Ishikawa (cell line): ENCODE measurements at regions not wholly inside any gene's neighbourhood (a gene's known extent, or its start where the extent isn't known, plus 50 kb on each side); places are given as distances from the start of the nearest gene placed in this dataset.

ENCODE experiments used
- CEBPB ChIP-seq: IDR thresholded peaks from 2 replicates; pipeline ENCODE4 v1.6.1; 2012
- CREB1 ChIP-seq: IDR thresholded peaks from 2 replicates; pipeline ENCODE4 v1.6.1; 2012; ENCODE audit warnings: low read depth
- EGR1 ChIP-seq: IDR thresholded peaks from 2 replicates; pipeline ENCODE4 v1.6.1; 2012
- EP300 ChIP-seq: IDR thresholded peaks from 2 replicates; pipeline ENCODE4 v1.6.1; 2012; ENCODE audit warnings: borderline replicate concordance
- FOXM1 ChIP-seq: IDR thresholded peaks from 2 replicates; pipeline ENCODE4 v1.6.1; 2012; ENCODE audit warnings: low read depth, borderline replicate concordance
- MAX ChIP-seq: IDR thresholded peaks from 2 replicates; pipeline ENCODE4 v1.6.1; 2012
- NFIC ChIP-seq: IDR thresholded peaks from 2 replicates; pipeline ENCODE4 v1.6.1; 2012
- RAD21 ChIP-seq: IDR thresholded peaks from 2 replicates; pipeline ENCODE4 v1.6.1; 2012; ENCODE audit warnings: low read depth
- REST ChIP-seq: IDR thresholded peaks from 2 replicates; pipeline ENCODE4 v1.6.1; 2012; ENCODE audit warnings: low read depth, mild to moderate bottlenecking
- TAF1 ChIP-seq: IDR thresholded peaks from 2 replicates; pipeline ENCODE4 v1.6.1; 2012; ENCODE audit warnings: low read depth, mild to moderate bottlenecking
- TCF12 ChIP-seq: IDR thresholded peaks from 2 replicates; pipeline ENCODE4 v1.6.1; 2012; ENCODE audit warnings: low read depth
- TEAD4 ChIP-seq: IDR thresholded peaks from 2 replicates; pipeline ENCODE4 v1.6.1; 2012
- USF1 ChIP-seq: IDR thresholded peaks from 2 replicates; pipeline ENCODE4 v1.6.1; 2012
- YY1 ChIP-seq: IDR thresholded peaks from 2 replicates; pipeline ENCODE4 v1.6.1; 2012; ENCODE audit warnings: low read depth
- ZBTB7A ChIP-seq: IDR thresholded peaks from 2 replicates; pipeline ENCODE4 v1.6.1; 2012; ENCODE audit warnings: low read depth

GRCh38 chr10:43898592-43898991, 249.9 kb upstream of the ZNF32 start:
- TF ChIP-seq YY1: no peak
- no peak for TF ChIP-seq TAF1
- no peak for TF ChIP-seq RAD21
- TF ChIP-seq ZBTB7A: no peak
- no peak for TF ChIP-seq FOXM1
- TF ChIP-seq CREB1: no peak
- TF ChIP-seq CEBPB: no peak
- TF ChIP-seq REST: no peak
- no peak for TF ChIP-seq EGR1
- TF ChIP-seq EP300: no peak
- TF ChIP-seq TEAD4: no peak
- TF ChIP-seq USF1: no peak
- no peak for TF ChIP-seq TCF12

- no peak for TF ChIP-seq YY1
- no peak for TF ChIP-seq TAF1
- no peak for TF ChIP-seq TCF12
- no peak for TF ChIP-seq EP300
- TF ChIP-seq EGR1: no peak
- no peak for TF ChIP-seq CREB1
- no peak for TF ChIP-seq ZBTB7A
- TF ChIP-seq CEBPB: no peak
- no peak for TF ChIP-seq REST
- no peak for TF ChIP-seq USF1
- TF ChIP-seq FOXM1: no peak
- TF ChIP-seq RAD21: no peak
- no peak for TF ChIP-seq MAX
- no peak for TF ChIP-seq NFIC
- no peak for TF ChIP-seq TEAD4
Measured at GRCh38 chr10:43897765-43898419, 249.2 kb upstream of the ZNF32 start.

- TF ChIP-seq TEAD4: no peak
- no peak for TF ChIP-seq CREB1
- TF ChIP-seq NFIC: no peak
- TF ChIP-seq EGR1: no peak
- TF ChIP-seq RAD21: no peak
- TF ChIP-seq FOXM1: no peak
- no peak for TF ChIP-seq YY1
- no peak for TF ChIP-seq TCF12
- TF ChIP-seq CEBPB: no peak
- TF ChIP-seq TAF1: no peak
- TF ChIP-seq ZBTB7A: no peak
- TF ChIP-seq USF1: no peak
Measured at GRCh38 chr10:43892062-43892770, 243.5 kb upstream of the ZNF32 start.

GRCh38 chr10:43891241-43891640, 242.6 kb upstream of the ZNF32 start:
- TF ChIP-seq TCF12 (no peak), RAD21 (no peak), CREB1 (no peak), USF1 (no peak), CEBPB (no peak), MAX (no peak), EP300 (no peak), TAF1 (no peak), EGR1 (no peak), YY1 (no peak), REST (no peak), TEAD4 (no peak), NFIC (no peak)
